Natural killer cell treated with Interleukin-12 subunit alpha and Interleukin-12 subunit beta and Interleukin-15 and Interleukin-18, amount 100 ng/mL, for 72 hours (primary cell): ENCODE measurements at regions not wholly inside any gene's neighbourhood (a gene's known extent, or its start where the extent isn't known, plus 50 kb on each side); places are given as distances from the start of the nearest gene placed in this dataset.

Experiments used
- ATAC-seq, 2 donors: fragments of 150-1000 bp; cut with Tn5 transposase in 1 of 2; sonication (Bioruptor Pico), chemical (Tn5 transposase) in 1 of 2; 2 replicates each; pipeline ENCODE4 v1.10.0; 2021
- DNase-seq: peaks from one replicate; pipeline ENCODE4 v3.0.0; 2022; ENCODE audit warnings: low spot score
- H3K27ac Mint-ChIP-seq, 2 donors: 1 replicate in 1 of 2; 2 replicates in 1 of 2; pipeline ENCODE4 v1.8.0; 2022; ENCODE audit warnings: mixed read lengths in 2 of 2, mild to moderate bottlenecking in 1 of 2, moderate library complexity in 1 of 2
- H3K27me3 Mint-ChIP-seq, 2 donors: 1 replicate in 1 of 2; 2 replicates in 1 of 2; pipeline ENCODE4 v1.8.0; 2022; ENCODE audit warnings: mixed read lengths in 2 of 2
- H3K36me3 Mint-ChIP-seq: one replicate; pipeline ENCODE4 v1.8.0; 2022; ENCODE audit warnings: mixed read lengths
- H3K4me1 Mint-ChIP-seq, 2 donors: 1 replicate in 1 of 2; 2 replicates in 1 of 2; pipeline ENCODE4 v1.8.0; 2022; ENCODE audit warnings: low read depth in 2 of 2, mixed read lengths in 2 of 2, mild to moderate bottlenecking in 1 of 2
- H3K4me3 Mint-ChIP-seq: one replicate; pipeline ENCODE4 v1.8.0; 2022; ENCODE audit warnings: mixed read lengths
- H3K9me3 Mint-ChIP-seq: 2 replicates; pipeline ENCODE4 v1.8.0; 2022; ENCODE audit warnings: mixed read lengths

DNA sequence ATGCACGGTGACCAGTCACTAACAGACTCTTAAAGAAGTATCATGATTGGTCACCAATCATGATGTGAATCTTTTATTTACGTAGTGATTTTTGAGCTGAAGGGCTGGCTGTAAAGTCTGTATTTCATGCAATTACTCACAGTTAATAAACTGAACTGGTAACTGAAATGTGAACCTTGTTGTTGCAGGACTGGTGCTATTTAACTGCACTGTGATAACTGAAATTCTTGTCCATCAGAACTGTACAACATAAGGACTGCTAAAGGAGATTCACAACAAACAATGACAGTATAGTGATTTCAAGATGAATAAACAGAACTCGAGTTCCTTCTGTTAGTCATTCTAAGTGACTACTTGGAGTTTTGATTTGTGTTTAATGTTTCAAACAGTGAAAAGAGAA lies 316.6 kb downstream of the TPBG start:
- Mint-ChIP-seq H3K36me3 (no peaks in the 10 kb centered on the region), H3K4me1 (no peaks in the 10 kb centered on the region), H3K27ac (no peak overlapping the region), H3K27me3 (no peaks in the 10 kb centered on the region), H3K4me3 (no peak overlapping the region), H3K9me3 (peaks cover 16% of the 10 kb centered on the region)
- no peak for DNase-seq
- no peak for ATAC-seq

- H3K4me3 Mint-ChIP-seq, result no peak overlapping the region
- H3K9me3 Mint-ChIP-seq, result peaks cover 16% of the 10 kb centered on the region
- no peaks in the 10 kb centered on the region for H3K4me1 Mint-ChIP-seq
- H3K27ac Mint-ChIP-seq, result no peak overlapping the region
- ATAC-seq (no peak), DNase-seq (no peak)
- H3K27me3 Mint-ChIP-seq, result no peaks in the 10 kb centered on the region
- H3K36me3 Mint-ChIP-seq, result no peaks in the 10 kb centered on the region
Measured at GRCh38 chr6:82681119-82681714, 317.6 kb downstream of the TPBG start.

- no peak for ATAC-seq
- Mint-ChIP-seq H3K27me3 (peaks cover 0 to 9% of the 10 kb centered on the region in 2 donors), H3K36me3 (no peaks in the 10 kb centered on the region), H3K4me3 (no peak overlapping the region), H3K9me3 (peaks cover 5% of the 10 kb centered on the region), H3K27ac (no peak overlapping the region), H3K4me1 (no peaks in the 10 kb centered on the region)
- DNase-seq, result no peak
Measured at GRCh38 chr6:82686719-82687118, 323.1 kb downstream of the TPBG start.

DNA sequence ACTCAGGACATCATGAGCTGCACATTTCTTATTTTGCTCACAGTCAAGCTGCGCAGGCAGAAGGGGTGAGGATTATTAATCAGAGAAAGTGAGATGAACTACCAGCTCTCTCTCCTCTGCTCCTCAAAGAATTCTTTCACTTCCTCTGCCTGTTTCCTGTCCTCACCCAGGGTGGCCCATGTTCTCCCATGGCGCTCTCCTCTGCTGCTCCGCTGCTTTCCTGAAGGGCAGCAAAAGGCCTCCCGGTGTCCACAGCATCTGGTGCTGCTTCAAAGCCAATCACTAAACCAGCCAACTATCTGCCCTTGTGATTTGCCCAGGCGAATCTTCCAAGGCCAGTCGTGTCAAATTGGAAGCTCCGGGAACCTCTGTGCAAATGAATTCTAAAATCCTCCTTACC lies 324.2 kb downstream of the TPBG start:
- peaks cover 5% of the 10 kb centered on the region for H3K9me3 Mint-ChIP-seq

GRCh38 chr6:82690283-82690682 lies 326.7 kb downstream of the TPBG start:
- Mint-ChIP-seq H3K36me3 (no peaks in the 10 kb centered on the region), H3K4me3 (no peak overlapping the region), H3K27ac (no peak overlapping the region), H3K9me3 (peaks cover 2% of the 10 kb centered on the region), H3K4me1 (no peaks in the 10 kb centered on the region), H3K27me3 (peaks cover 0 to 9% of the 10 kb centered on the region in 2 donors)
- no peak for ATAC-seq
- no peak for DNase-seq

More for the DNA sequence above, 324.2 kb downstream of the TPBG start:
- ATAC-seq, result no peak
- no peak for DNase-seq
- Mint-ChIP-seq H3K4me1 (no peaks in the 10 kb centered on the region), H3K27ac (no peak overlapping the region), H3K4me3 (no peak overlapping the region), H3K36me3 (no peaks in the 10 kb centered on the region), H3K27me3 (peaks cover 0 to 9% of the 10 kb centered on the region in 2 donors)

DNA sequence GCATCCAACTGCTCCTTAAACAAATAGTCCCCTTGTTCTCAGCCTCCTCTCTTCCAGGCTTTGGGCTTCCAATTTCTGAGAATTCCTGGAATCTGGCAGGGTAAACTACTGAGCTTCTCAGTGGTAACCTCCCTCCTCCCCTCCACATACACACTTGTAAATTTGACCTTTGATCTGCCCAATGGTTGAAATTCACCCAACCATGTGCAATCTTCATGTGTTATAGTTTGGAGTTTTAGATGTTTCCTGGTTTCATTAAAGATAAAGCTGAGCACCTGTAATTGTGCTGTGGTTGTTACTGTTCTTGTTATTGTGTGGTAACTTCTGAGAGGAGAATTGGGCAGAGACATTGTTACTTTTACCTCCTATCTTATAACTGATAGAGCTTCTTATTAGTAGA lies 328.4 kb downstream of the TPBG start:
- Mint-ChIP-seq H3K27me3 (peaks cover 0 to 9% of the 10 kb centered on the region in 2 donors), H3K4me3 (no peak overlapping the region), H3K9me3 (peaks cover 5% of the 10 kb centered on the region), H3K27ac (no peak overlapping the region), H3K4me1 (no peaks in the 10 kb centered on the region), H3K36me3 (no peaks in the 10 kb centered on the region)
- DNase-seq (no peak), ATAC-seq (no peak)

DNA sequence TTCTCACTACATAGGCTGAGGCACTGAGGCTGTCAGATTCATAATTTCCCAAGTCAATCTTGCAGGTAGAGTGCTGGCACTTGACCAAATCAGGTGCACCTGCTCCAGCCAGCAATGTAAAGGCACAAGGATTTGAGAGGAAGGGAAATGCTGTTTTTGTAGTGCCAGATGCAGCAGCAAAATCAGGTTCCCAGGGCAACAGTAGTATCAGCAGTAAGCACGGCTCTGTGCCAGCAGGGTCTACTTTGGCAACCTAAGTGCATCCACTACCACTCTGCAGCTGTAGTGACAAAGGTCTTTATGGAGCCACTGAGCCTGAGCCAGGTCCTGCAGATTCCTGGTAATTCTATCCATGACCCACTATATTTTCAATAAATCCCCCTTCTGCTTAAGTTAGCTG lies 329.5 kb downstream of the TPBG start:
- no peak overlapping the region for H3K27ac Mint-ChIP-seq
- peaks cover 0 to 9% of the 10 kb centered on the region in 2 donors for H3K27me3 Mint-ChIP-seq
- H3K9me3 Mint-ChIP-seq, result peaks cover 5% of the 10 kb centered on the region
- no peak for ATAC-seq
- H3K4me3 Mint-ChIP-seq, result no peak overlapping the region
- no peaks in the 10 kb centered on the region for H3K4me1 Mint-ChIP-seq
- no peak for DNase-seq
- H3K36me3 Mint-ChIP-seq, result no peaks in the 10 kb centered on the region

DNA sequence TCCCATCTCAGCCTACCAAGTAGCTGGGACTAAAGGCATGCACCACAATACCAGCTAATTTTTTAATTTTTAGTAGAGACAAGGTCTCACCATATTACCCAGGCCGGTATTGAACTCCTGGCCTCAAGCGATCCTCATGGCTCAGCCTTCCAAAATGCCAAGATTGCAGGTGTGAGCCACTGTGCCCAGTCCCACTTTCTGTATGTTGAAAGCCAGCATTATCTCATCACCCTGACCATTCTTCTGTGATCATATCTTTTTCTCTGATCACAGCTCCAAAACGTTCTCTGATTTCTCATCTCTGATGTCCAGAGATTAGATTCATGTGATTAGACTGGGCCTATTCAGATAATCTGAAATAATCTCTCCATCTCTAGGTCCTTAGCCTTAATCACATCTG lies 337.7 kb downstream of the TPBG start:
- ATAC-seq (no peak), DNase-seq (no peak)
- Mint-ChIP-seq H3K4me1 (no peaks in the 10 kb centered on the region), H3K4me3 (no peak overlapping the region), H3K9me3 (peaks cover 4% of the 10 kb centered on the region), H3K36me3 (no peaks in the 10 kb centered on the region), H3K27ac (no peak overlapping the region), H3K27me3 (peaks cover 0 to 4% of the 10 kb centered on the region in 2 donors)

- peaks cover 0 to 5% of the 10 kb centered on the region in 2 donors for H3K27me3 Mint-ChIP-seq
- H3K4me3 Mint-ChIP-seq, result no peak overlapping the region
- DNase-seq, result no peak
- no peaks in the 10 kb centered on the region for H3K4me1 Mint-ChIP-seq
- no peaks in the 10 kb centered on the region for H3K36me3 Mint-ChIP-seq
- ATAC-seq, result no peak
- no peak overlapping the region for H3K27ac Mint-ChIP-seq
- H3K9me3 Mint-ChIP-seq, result peaks cover 8% of the 10 kb centered on the region
Measured at GRCh38 chr6:82702574-82702973, 339.0 kb downstream of the TPBG start.

DNA sequence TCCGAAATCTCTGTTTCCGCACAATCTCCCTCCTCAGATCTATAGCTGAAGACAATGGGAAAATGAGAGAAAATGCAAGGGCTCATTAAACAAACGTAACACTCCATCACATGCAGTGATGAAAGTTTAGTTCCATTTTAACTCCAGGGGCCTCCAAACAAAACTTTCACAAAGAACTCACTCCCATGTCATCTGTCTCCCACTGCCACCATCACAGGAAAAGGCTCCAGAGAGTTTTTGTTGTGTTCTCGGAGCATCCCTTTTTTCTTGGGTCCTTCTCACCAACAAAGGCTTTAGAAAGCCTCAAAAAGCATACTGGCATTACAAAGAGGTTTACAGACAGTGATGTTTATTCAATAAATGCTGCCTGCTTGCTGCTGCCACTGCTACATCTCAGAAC lies 339.6 kb downstream of the TPBG start:
- Mint-ChIP-seq H3K4me3 (no peak overlapping the region), H3K27ac (no peak overlapping the region), H3K4me1 (no peaks in the 10 kb centered on the region), H3K9me3 (peaks cover 8% of the 10 kb centered on the region), H3K27me3 (peaks cover 0 to 5% of the 10 kb centered on the region in 2 donors), H3K36me3 (no peaks in the 10 kb centered on the region)
- DNase-seq (no peak), ATAC-seq (no peak)

DNA sequence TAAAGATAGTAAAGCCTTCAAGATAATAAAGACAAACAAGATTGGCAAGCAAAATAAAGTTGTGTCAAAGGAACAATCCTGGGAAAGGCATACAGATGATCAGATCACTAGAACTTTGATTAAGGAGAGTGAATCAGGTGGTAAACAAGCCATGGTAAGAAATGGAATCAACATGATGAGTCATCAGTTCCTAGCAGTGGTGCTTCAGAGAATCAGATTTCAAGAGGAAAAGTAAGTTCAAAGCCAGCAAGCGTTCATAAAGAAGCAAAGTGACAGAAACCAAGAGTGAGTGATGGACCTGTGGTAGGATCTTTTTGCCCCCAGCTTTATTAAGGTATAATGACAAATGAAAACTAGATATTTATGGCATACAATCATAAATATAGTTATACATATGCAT lies 340.4 kb downstream of the TPBG start:
- H3K27ac Mint-ChIP-seq, result no peak overlapping the region
- H3K9me3 Mint-ChIP-seq, result peaks cover 8% of the 10 kb centered on the region
- no peak overlapping the region for H3K4me3 Mint-ChIP-seq

DNA sequence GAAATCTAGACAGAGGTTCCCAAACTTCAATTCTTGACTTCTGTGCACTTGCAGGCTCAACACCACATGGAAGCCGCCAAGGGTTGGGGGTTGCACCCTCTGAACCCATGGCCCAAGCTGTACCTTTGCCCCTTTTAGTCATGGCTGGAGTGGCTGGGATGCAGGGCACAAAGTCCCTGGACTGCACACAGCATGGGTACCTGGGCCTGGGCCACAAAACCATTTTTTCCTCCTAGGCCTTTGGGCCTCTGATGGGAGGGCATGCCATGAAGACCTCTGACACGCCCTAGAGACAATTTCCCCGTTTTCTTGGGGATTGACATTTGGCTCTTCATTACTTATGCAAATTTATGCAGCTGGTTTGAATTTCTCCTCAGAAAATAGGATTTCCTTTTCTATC lies 342.0 kb downstream of the TPBG start:
- DNase-seq, result no peak
- H3K27me3 Mint-ChIP-seq, result peaks cover 0 to 5% of the 10 kb centered on the region in 2 donors
- no peak overlapping the region for H3K27ac Mint-ChIP-seq
- no peak for ATAC-seq
- no peaks in the 10 kb centered on the region for H3K36me3 Mint-ChIP-seq
- H3K4me3 Mint-ChIP-seq, result no peak overlapping the region
- no peaks in the 10 kb centered on the region for H3K4me1 Mint-ChIP-seq
- H3K9me3 Mint-ChIP-seq, result peaks cover 8% of the 10 kb centered on the region

More for the DNA sequence above, 340.4 kb downstream of the TPBG start:
- Mint-ChIP-seq H3K4me1 (no peaks in the 10 kb centered on the region), H3K36me3 (no peaks in the 10 kb centered on the region), H3K27me3 (peaks cover 0 to 5% of the 10 kb centered on the region in 2 donors)
- ATAC-seq (no peak), DNase-seq (no peak)

DNA sequence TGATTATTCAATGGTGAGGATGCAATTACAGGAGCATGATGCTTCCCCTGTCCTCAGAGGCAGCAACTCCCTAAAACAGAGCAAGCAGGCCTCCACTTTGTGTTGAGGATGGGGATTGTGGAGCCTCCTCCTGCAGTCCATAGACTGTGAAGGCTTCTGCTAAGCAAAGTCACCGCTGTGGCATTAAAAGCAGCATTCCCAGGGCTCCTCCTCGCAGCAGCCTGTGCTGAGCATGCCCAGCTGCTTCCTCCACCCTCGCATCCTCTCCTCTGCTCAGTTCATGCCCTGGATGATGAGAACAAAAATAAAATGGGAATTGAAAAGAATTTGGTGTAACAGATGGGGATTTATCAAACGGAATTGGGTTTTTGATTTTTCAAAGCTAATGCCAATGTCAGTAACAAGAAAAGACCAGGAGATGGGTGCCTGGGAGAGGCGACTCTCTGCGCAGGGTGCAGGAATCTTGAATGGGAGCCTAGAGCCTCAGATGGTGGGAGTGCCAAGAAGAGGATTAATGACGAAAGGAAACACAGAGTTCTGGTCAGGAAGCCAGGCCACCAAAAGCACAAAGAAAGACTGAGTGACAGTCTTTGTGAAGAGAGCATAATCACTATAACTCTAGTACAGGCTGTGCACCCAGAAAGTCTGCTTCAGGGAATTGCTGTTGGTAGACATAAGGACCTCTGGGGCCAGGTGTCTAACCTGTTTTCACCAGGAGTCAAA lies 347.6 kb downstream of the TPBG start:
- H3K4me1 Mint-ChIP-seq, result no peaks in the 10 kb centered on the region
- peaks cover 0 to 2% of the 10 kb centered on the region in 2 donors for H3K27me3 Mint-ChIP-seq

DNA sequence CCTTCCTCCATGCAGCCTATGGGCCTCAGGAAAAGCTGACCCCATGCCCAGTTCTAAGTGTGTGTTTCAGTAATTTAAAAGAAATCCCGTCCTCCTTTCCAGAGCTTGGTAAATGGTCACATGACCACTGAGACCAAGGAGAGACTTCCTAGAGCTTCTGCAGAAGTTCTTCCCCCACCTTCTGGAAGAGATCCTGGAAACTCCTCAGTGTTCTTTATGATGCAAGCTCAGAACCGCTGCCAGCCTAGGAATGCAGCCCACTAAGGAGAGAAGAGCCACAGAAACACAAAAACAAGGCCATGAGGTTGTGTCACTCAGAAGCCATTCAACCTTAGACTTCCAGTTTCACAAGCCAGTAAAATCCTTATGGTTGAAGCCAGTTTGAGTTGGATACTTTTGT lies 348.4 kb downstream of the TPBG start:
- no peaks in the 10 kb centered on the region for H3K27me3 Mint-ChIP-seq
- ATAC-seq (no peak), DNase-seq (no peak)
- no peaks in the 10 kb centered on the region for H3K36me3 Mint-ChIP-seq
- no peaks in the 10 kb centered on the region for H3K4me1 Mint-ChIP-seq
- H3K27ac Mint-ChIP-seq, result no peak overlapping the region
- H3K9me3 Mint-ChIP-seq, result peaks cover 6% of the 10 kb centered on the region
- no peak overlapping the region for H3K4me3 Mint-ChIP-seq

More for the DNA sequence above, 347.6 kb downstream of the TPBG start:
- Mint-ChIP-seq H3K4me3 (no peak overlapping the region), H3K36me3 (no peaks in the 10 kb centered on the region), H3K27ac (no peak overlapping the region), H3K9me3 (peaks cover 7% of the 10 kb centered on the region)
- DNase-seq (no peak), ATAC-seq (no peak)
